BLaER1 treated with 17β-estradiol and CSF1 and Interleukin-3, amounts not matched to agents 10 nM and 100 nM (cell line): ENCODE measurements at regions not wholly inside any gene's neighbourhood (a gene's known extent, or its start where the extent isn't known, plus 50 kb on each side); places are given as distances from the start of the nearest gene placed in this dataset.

ENCODE experiments used
- H3K27ac ChIP-seq, 11 experiments: shearing (Covaris generic); formaldehyde crosslinking; 2 replicates each; pipeline ENCODE4 v1.8.1; 2022
- H3K27me3 ChIP-seq, 11 experiments: shearing (Covaris generic); formaldehyde crosslinking; 2 replicates each; pipeline ENCODE4 v1.8.1; 2022
- H3K36me3 ChIP-seq, 11 experiments: shearing (Covaris generic); formaldehyde crosslinking; 2 replicates each; pipeline ENCODE4 v1.8.1; 2022
- H3K4me1 ChIP-seq, 10 experiments: shearing (Covaris generic); formaldehyde crosslinking; 2 replicates each; pipeline ENCODE4 v1.8.1; 2022
- H3K4me2 ChIP-seq, 11 experiments: shearing (Covaris generic); formaldehyde crosslinking; 2 replicates each; pipeline ENCODE4 v1.8.1; 2022
- H3K4me3 ChIP-seq, 10 experiments: shearing (Covaris generic); formaldehyde crosslinking; 2 replicates each; pipeline ENCODE4 v1.8.1; 2022
- H3K9ac ChIP-seq, 11 experiments: shearing (Covaris generic); formaldehyde crosslinking; 2 replicates each; pipeline ENCODE4 v1.8.1; 2022
- H3K9me3 ChIP-seq, 11 experiments: shearing (Covaris generic); formaldehyde crosslinking; replicated peaks in 1 of 11; 2 replicates each; pipeline ENCODE4 v1.8.1; 2022
- H4K20me1 ChIP-seq, 11 experiments: shearing (Covaris generic); formaldehyde crosslinking; 2 replicates each; pipeline ENCODE4 v1.8.1; 2022
- Cebpa-rat ChIP-seq, 11 experiments: shearing (Covaris generic); IDR thresholded peaks; 2 replicates each; pipeline ENCODE4 v1.8.1; 2022

- no peak for TF ChIP-seq Cebpa-rat (IDR thresholded peaks at IDR 0.05)
- no peak overlapping the region for H3K4me3 ChIP-seq
- no peaks in the 10 kb centered on the region for H3K36me3 ChIP-seq
- H3K9ac ChIP-seq = no peak overlapping the region
- H4K20me1 ChIP-seq = no peaks in the 10 kb centered on the region
- no peaks in the 10 kb centered on the region for H3K4me1 ChIP-seq
- H3K4me2 ChIP-seq = no peak overlapping the region
- no peak overlapping the region for H3K27ac ChIP-seq
- H3K9me3 ChIP-seq = no peaks in the 10 kb centered on the region; a peak in 1 of 22 replicates
- no peaks in the 10 kb centered on the region for H3K27me3 ChIP-seq
These were observed 158.1 kb upstream of the PHF14 start for GRCh38 chr7:10815546-10815945.

- Histone ChIP-seq H3K27ac (no peak overlapping the region), H4K20me1 (no peaks in the 10 kb centered on the region)
These were observed 152.5 kb upstream of the PHF14 start for GRCh38 chr7:10821156-10821555.

GRCh38 chr7:10824154-10824553, 149.5 kb upstream of the PHF14 start:
- Histone ChIP-seq H3K4me2 (no peak overlapping the region), H3K9me3 (no peaks in the 10 kb centered on the region), H4K20me1 (no peaks in the 10 kb centered on the region), H3K4me3 (no peak overlapping the region), H3K36me3 (no peaks in the 10 kb centered on the region), H3K27ac (no peak overlapping the region), H3K4me1 (no peaks in the 10 kb centered on the region), H3K9ac (no peak overlapping the region), H3K27me3 (no peaks in the 10 kb centered on the region)
- no peak for TF ChIP-seq Cebpa-rat (IDR thresholded peaks at IDR 0.05)

More at GRCh38 chr7:10821156-10821555, 152.5 kb upstream of the PHF14 start:
- no peaks in the 10 kb centered on the region for H3K27me3 ChIP-seq
- no peaks in the 10 kb centered on the region for H3K4me1 ChIP-seq
- H3K9me3 ChIP-seq = no peaks in the 10 kb centered on the region
- H3K36me3 ChIP-seq = no peaks in the 10 kb centered on the region
- H3K4me3 ChIP-seq = no peak overlapping the region
- H3K9ac ChIP-seq = no peak overlapping the region
- H3K4me2 ChIP-seq = no peak overlapping the region
- no peak for TF ChIP-seq Cebpa-rat (IDR thresholded peaks at IDR 0.05)

GRCh38 chr7:10838228-10838627, 135.4 kb upstream of the PHF14 start:
- Histone ChIP-seq H3K4me3 (no peak overlapping the region), H3K9ac (no peak overlapping the region), H3K36me3 (no peaks in the 10 kb centered on the region), H3K27me3 (no peaks in the 10 kb centered on the region), H3K4me1 (no peaks in the 10 kb centered on the region), H3K4me2 (no peak overlapping the region), H4K20me1 (no peaks in the 10 kb centered on the region), H3K27ac (no peak overlapping the region), H3K9me3 (no peaks in the 10 kb centered on the region)
- no peak for TF ChIP-seq Cebpa-rat (IDR thresholded peaks at IDR 0.05)

- TF ChIP-seq Cebpa-rat (IDR thresholded peaks at IDR 0.05) = no peak
- H3K4me1 ChIP-seq = no peaks in the 10 kb centered on the region
- H3K36me3 ChIP-seq = no peaks in the 10 kb centered on the region
- no peaks in the 10 kb centered on the region for H4K20me1 ChIP-seq
- H3K9me3 ChIP-seq = no peaks in the 10 kb centered on the region
- H3K27me3 ChIP-seq = no peaks in the 10 kb centered on the region
- H3K9ac ChIP-seq = no peak overlapping the region
- H3K4me2 ChIP-seq = no peak overlapping the region
- H3K27ac ChIP-seq = no peak overlapping the region
- H3K4me3 ChIP-seq = no peak overlapping the region
These were observed 128.4 kb upstream of the PHF14 start for GRCh38 chr7:10845225-10845624.

GRCh38 chr7:10855583-10855982, 118.1 kb upstream of the PHF14 start:
- Histone ChIP-seq H3K4me2 (no peak overlapping the region), H3K4me1 (peaks cover 0 to 5% (median 0%) of the 10 kb centered on the region in 10 experiments; a peak in 3 of 20 replicates), H3K27ac (no peak overlapping the region), H3K36me3 (no peaks in the 10 kb centered on the region), H4K20me1 (no peaks in the 10 kb centered on the region), H3K9ac (no peak overlapping the region), H3K9me3 (no peaks in the 10 kb centered on the region), H3K27me3 (no peaks in the 10 kb centered on the region), H3K4me3 (no peak overlapping the region)
- TF ChIP-seq Cebpa-rat (IDR thresholded peaks at IDR 0.05) = no peak

- no peaks in the 10 kb centered on the region for H3K36me3 ChIP-seq
- H3K4me2 ChIP-seq = no peak overlapping the region
- no peak overlapping the region for H3K9ac ChIP-seq
- H3K27me3 ChIP-seq = no peaks in the 10 kb centered on the region
- TF ChIP-seq Cebpa-rat (IDR thresholded peaks at IDR 0.05) = no peak
- peaks cover 0 to 5% (median 0%) of the 10 kb centered on the region in 10 experiments; a peak in 3 of 20 replicates for H3K4me1 ChIP-seq
- no peaks in the 10 kb centered on the region for H4K20me1 ChIP-seq
- H3K27ac ChIP-seq = no peak overlapping the region
- H3K4me3 ChIP-seq = no peak overlapping the region
- H3K9me3 ChIP-seq = no peaks in the 10 kb centered on the region
These were observed 113.2 kb upstream of the PHF14 start for GRCh38 chr7:10860516-10860915.

GRCh38 chr7:10863476-10863875, 110.2 kb upstream of the PHF14 start:
- TF ChIP-seq Cebpa-rat (IDR thresholded peaks at IDR 0.05) = no peak
- no peaks in the 10 kb centered on the region for H4K20me1 ChIP-seq

GRCh38 chr7:10874666-10875065, 99.0 kb upstream of the PHF14 start:
- TF ChIP-seq Cebpa-rat (IDR thresholded peaks at IDR 0.05) = no peak
- Histone ChIP-seq H3K9me3 (peaks cover 0 to 8% (median 0%) of the 10 kb centered on the region in 11 experiments; a peak in 3 of 22 replicates), H3K36me3 (no peaks in the 10 kb centered on the region), H3K4me2 (no peak overlapping the region), H3K27ac (no peak overlapping the region), H4K20me1 (no peaks in the 10 kb centered on the region), H3K4me3 (no peak overlapping the region), H3K9ac (no peak overlapping the region), H3K27me3 (no peaks in the 10 kb centered on the region), H3K4me1 (no peaks in the 10 kb centered on the region)

More at GRCh38 chr7:10863476-10863875, 110.2 kb upstream of the PHF14 start:
- no peak overlapping the region for H3K27ac ChIP-seq
- no peaks in the 10 kb centered on the region for H3K4me1 ChIP-seq
- no peak overlapping the region for H3K4me3 ChIP-seq
- no peaks in the 10 kb centered on the region for H3K36me3 ChIP-seq
- no peaks in the 10 kb centered on the region for H3K9me3 ChIP-seq
- no peak overlapping the region for H3K9ac ChIP-seq
- H3K27me3 ChIP-seq = no peaks in the 10 kb centered on the region
- no peak overlapping the region for H3K4me2 ChIP-seq

- Histone ChIP-seq H3K9me3 (peaks cover 0 to 8% (median 0%) of the 10 kb centered on the region in 11 experiments; a peak in 3 of 22 replicates), H4K20me1 (no peaks in the 10 kb centered on the region), H3K27ac (no peak overlapping the region), H3K4me1 (no peaks in the 10 kb centered on the region), H3K4me2 (no peak overlapping the region), H3K27me3 (no peaks in the 10 kb centered on the region), H3K4me3 (no peak overlapping the region), H3K9ac (no peak overlapping the region), H3K36me3 (no peaks in the 10 kb centered on the region)
- TF ChIP-seq Cebpa-rat (IDR thresholded peaks at IDR 0.05) = no peak
These were observed 98.6 kb upstream of the PHF14 start for GRCh38 chr7:10875080-10875479.
